Effector CD8-positive, alpha-beta T cell (primary cell): ENCODE measurements at regions not wholly inside any gene's neighbourhood (a gene's known extent, or its start where the extent isn't known, plus 50 kb on each side); places are given as distances from the start of the nearest gene placed in this dataset.

ENCODE experiments used
- DNase-seq: peaks from one replicate; lab custom pipeline; 2025; lab: John Stamatoyannopoulos, UW

GRCh38 chr5:133712562-133712961, 100.2 kb upstream of the FSTL4 start:
- DNase-seq, result no peak

DNA sequence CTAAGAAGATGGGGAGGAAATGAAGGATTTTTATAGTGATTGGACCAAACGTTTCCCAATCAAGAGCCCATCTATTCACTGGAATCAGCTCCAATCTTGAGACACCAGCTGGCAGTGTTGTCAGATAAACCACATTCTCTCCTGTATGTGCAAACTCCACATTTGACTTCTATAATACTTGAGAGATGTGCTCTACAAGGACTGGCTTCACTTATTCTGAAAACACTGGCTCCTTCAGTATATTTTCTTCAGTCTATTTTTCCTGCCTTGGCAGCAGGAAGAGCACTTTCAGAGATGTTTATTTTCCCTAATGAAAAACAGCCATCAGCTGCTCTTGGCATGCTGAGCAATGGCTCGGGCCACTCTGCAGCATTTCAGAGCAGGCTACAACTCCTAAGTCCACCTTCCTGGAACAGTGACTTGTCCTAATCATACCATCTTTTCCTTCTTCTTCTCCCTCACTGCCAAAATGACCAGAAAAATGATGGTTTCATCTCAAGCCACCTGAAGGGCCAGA, 96.9 kb upstream of the FSTL4 start:
- DNase-seq, result no peak

DNA sequence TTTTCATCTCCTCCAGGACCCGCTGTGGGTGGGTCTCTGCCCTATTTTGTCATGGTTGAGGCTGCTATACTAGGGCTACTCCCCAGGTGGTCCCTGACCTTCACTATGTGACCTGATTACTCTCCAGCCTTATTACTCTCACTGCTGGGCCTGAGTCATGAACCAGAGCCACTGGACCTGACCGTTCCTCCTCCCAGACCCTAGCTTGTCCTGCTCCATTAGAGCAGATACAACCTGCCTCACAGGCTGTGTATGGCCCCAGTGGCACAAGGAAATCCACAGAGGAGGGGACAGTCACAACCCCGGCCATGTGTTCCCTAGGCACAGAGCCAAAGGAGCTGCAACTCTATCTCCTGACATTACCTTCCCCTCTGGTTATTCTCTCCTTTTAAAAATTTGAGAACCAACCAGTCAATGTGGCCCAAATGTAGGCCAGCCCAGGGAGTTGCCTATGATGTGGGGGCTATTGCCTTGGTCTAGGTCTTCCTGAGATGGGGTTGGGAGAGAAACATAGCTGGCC, 96.0 kb upstream of the FSTL4 start:
- DNase-seq, result no peak

GRCh38 chr5:133707629-133708028, 95.3 kb upstream of the FSTL4 start:
- DNase-seq, result no peak

DNA sequence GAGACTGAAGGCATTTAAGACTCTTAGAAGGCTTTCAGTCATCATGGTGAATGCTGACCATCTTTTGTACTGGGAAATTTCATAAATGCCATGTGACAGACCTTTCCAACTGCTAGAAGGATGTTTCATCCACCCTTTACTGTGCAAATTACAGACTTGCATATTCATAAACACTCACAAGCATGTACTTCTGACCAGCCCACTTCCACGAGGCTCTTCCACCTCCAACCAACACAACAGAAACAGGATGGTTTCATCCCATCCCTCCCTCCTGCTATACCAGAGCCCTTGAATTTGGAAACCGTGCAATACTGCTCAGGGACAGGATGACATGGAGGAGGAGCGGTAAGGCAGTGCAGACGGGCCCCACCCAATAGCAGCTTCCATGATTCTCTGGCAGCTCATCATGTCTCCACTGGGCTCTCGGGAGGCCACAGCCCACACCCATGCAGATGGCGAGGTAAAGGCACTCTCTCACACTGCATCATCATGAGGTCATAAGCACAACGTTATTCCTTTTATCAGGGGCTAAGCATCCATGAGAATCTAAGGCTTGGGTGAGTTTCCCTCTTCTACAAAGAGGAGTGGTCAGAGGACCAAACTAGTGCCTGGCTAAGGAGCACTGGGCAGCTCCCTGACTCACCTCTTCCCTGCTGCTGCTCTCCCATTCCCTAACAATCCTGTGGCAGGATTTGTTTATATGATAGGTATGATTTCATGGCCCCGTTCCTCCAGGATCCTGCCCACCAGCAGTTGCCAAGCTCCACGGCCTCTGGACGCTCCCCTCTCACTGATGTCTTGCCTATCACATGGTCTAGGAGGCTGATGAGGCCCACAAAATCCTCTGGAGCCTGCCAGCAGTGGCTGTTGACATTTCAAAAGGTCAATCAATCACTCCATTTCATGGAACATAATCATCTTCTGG, 94.4 kb upstream of the FSTL4 start:
- no peak for DNase-seq

- no peak for DNase-seq
Observed at GRCh38 chr5:133705331-133705730, 93.0 kb upstream of the FSTL4 start.

GRCh38 chr5:133704411-133704810, 92.1 kb upstream of the FSTL4 start:
- no peak for DNase-seq

DNA sequence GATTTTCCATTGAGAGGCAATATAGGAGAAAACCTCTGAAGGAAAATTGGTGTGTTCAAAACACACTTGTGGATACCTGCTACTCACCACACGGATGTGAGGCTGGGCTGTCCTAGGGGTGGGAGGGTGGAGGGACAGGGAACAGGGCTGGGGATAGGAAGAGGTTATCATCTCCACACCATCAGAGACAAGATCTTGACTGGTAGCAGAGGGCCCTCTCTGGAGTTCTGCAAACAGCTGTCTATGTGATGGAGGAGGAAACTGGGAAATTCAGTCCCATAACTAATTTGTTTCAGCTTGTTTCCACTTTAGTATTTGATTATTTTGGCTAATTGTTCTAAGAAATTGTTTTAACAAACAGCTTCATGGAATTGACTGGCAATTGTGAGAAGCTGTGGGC, 91.6 kb upstream of the FSTL4 start:
- DNase-seq, result no peak

DNA sequence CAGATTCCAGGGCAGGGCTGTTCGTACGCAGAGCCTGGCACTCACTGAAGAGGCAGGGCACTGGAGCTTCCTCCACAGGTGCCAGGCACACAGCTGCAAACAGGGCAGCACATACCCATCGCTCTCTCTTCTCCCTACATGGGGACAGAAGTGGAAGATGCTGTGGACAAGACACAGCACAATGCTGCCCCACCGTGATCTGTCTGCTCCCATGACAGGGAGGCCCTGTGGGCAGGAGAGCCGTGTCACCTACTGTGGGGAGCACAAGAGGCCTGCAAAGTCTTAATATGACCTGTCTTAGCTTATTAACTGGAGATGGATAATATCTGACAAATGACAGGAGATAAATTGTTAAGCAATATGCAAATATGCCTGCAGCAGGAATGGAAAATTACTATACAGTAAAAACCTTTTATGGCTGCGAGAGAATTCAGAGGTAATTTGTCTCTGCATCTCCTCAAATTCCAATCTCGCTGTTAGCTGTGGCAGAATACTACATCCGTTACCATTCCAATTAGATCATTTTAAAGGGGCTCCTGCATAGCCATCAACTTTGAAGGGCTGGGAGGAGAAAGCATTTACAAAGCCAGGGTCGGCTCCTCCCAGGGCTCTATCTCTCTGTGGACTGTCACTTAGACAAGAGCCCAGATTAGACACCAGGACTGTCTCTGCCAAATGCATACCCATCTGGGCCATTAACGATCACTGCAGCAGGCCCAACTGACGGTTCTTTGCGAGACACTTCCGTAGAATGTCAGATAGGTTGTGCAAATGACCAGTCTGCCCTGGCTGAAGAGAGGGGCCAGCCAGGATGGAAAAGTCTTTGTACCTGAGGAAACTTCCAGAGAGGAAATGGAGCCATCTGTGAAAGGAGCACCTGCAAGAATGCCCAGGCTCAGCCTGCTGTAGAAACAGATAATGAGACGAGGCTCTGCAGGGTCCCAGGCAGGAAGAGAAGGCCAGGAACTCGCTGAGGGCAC, 90.7 kb upstream of the FSTL4 start:
- no peak for DNase-seq

DNA sequence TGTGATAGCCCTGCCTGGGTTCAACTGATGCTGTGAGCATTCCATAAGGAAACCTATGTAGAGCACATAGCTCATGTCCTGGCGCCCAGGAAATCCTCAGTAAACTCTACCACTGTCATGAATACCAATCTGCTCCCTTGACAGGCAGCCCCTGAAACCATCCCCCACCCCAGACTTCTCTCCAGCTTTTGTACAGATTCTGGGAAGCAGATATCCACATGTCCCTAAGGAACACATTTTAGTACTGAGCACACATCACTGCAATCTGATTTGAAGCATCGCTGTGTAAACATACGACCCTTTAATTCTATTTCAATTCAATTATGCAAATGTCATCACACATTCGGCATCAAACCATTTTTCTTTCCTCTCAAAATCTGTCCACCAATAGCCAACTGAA, 89.5 kb upstream of the FSTL4 start:
- DNase-seq, result no peak

- DNase-seq, result no peak
Observed at GRCh38 chr5:133700251-133700650, 87.9 kb upstream of the FSTL4 start.

- DNase-seq, result no peak
Observed at GRCh38 chr5:133698646-133699526, 86.5 kb upstream of the FSTL4 start.

DNA sequence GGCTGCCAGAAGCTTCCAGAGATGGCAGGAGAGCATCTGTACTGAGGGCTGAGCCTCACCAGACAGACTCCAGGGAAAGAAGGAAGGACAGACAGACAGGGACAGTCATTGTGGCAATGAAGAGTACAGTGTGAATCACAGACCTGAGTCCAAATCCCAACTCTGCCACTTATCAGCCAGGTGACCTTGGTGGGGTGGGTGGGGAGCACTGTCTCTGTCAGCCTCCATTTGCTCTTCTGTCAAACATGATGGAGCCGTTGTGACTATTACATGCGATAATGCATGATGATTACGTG, 85.9 kb upstream of the FSTL4 start:
- DNase-seq, result no peak

DNA sequence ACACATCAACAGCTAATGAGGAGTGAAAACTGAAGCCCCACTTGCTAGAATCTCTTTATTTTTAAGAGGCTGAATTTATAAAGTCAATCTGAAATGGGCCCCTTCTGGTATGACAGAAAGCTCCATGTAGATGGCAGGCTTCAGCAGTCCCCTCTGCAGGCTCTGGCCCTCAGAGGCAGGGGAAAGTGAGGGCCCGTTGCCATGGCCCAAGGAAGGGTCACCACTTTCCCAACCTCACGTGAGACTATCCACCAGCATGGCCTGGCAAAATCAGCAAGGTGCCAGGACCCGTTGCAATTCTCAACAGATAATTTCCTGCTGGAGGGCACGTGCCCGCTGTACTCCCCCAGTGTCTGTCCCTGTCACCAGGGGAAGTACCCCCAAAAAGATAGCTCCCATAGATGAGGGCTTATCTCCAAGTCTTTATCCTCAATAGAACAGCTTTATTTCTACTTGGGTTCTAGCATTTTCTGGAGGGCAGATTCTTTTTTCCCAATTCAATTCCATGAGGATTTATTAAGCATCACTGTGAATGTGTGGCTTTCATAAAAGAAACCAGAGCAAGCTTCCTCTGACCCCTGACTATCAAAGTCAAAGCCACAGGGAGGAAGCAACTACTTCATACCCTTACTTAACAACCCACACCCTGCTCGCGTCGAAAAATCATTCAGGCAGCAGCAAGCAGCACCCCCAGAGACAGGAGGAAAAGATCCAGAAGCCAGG, 85.4 kb upstream of the FSTL4 start:
- no peak for DNase-seq

- DNase-seq, result no peak
Observed at GRCh38 chr5:133696782-133697507, 84.6 kb upstream of the FSTL4 start.

- DNase-seq, result no peak
Observed at GRCh38 chr5:133696006-133696584, 83.8 kb upstream of the FSTL4 start.

DNA sequence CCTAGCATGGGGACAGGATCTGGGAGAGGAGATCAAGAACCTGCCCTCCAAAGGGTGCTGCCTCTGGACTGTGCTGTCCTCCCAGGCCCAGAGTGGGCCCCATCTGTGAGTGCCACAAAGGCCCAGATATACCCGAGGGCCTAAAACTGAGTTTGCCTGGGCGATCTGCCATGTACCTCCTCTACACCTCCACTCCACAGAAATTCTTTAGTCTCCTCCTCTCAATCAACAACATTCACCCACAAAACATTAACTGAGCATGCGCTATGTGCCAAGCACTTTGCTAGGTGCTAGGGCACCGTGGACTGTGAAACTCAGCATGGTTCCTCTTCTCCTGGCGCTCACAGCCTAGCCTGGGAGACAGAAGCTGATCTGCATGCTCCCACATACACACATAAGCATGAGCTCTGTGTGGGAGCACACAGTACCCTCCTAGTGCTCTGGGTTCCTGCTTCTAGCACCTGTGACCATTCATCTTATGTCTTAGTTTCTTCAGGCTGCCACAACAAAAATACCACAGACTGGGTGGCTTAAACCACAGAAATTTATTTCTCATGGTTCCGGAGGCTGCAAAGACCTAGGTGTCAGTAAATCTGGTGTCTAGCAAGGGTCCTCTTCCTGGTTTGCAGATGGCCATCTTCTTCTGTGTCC, 82.0 kb upstream of the FSTL4 start:
- no peak for DNase-seq

DNA sequence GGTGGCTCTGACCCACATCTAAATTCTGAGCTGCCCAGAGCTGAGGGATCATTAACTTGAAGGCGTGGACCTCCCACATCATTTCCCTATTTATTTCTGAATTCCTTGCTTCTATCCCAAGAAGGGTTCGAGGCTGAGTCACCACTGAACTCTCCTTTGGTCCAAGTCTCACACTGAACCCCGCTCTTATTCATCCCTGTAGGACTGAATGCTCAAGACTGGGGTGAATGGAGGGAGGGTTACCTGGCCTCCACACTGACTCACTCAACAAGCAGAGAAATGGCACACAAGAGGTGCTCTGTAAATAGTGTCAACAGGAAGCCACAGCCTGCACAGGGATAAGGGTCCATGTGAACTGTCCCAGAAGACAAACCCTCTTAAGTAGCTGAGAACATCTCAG, 79.1 kb upstream of the FSTL4 start:
- DNase-seq, result no peak

GRCh38 chr5:133690746-133691145, 78.4 kb upstream of the FSTL4 start:
- DNase-seq, result no peak
